Epithelial cell of esophagus (primary cell): ENCODE measurements at regions not wholly inside any gene's neighbourhood (a gene's known extent, or its start where the extent isn't known, plus 50 kb on each side); places are given as distances from the start of the nearest gene placed in this dataset.

ENCODE experiments used
- DNase-seq: peaks from one replicate; pipeline ENCODE4 v3.0.0; 2010; ENCODE audit warnings: low read depth
- H3K4me3 ChIP-seq: 2 replicates; pipeline ENCODE4 v1.5.1; 2011; ENCODE audit warnings: mild to moderate bottlenecking, low read length, control low read depth
- TF ChIP-seq, protein P1 (sequence below): IDR thresholded peaks from 2 replicates; pipeline ENCODE4 v1.5.1; 2011; ENCODE audit warnings: low read depth, mild to moderate bottlenecking, low read length, control low read depth, inconsistent platforms; ENCODE audit not compliant: insufficient read depth; ENCODE audit errors: missing control alignments

DNA sequence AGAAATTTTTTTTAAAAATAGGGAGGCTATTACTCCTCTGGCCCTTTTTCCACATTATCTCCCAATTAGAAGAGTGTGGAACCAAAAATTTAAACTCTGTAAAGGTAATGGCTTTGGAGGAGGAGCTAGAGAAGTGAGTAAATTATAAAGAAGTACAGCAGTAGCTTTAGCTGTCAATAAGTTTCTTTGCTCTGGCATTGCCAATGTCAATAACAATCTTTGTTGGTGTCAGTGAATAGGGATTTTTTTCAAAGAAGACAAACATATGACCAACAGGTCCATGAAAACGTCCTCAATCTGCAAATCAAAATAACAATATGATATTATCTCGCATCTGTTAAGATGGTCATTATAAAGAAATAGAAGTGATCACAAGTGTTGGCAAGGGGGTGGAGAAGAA, 227.1 kb upstream of the MBL2 start:
- DNase-seq: no peak
- no peak overlapping the region for H3K4me3 ChIP-seq
- TF ChIP-seq, protein P1, sequence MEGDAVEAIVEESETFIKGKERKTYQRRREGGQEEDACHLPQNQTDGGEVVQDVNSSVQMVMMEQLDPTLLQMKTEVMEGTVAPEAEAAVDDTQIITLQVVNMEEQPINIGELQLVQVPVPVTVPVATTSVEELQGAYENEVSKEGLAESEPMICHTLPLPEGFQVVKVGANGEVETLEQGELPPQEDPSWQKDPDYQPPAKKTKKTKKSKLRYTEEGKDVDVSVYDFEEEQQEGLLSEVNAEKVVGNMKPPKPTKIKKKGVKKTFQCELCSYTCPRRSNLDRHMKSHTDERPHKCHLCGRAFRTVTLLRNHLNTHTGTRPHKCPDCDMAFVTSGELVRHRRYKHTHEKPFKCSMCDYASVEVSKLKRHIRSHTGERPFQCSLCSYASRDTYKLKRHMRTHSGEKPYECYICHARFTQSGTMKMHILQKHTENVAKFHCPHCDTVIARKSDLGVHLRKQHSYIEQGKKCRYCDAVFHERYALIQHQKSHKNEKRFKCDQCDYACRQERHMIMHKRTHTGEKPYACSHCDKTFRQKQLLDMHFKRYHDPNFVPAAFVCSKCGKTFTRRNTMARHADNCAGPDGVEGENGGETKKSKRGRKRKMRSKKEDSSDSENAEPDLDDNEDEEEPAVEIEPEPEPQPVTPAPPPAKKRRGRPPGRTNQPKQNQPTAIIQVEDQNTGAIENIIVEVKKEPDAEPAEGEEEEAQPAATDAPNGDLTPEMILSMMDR: no peak

- H3K4me3 ChIP-seq: no peak overlapping the region
- TF ChIP-seq, protein P1: no peak
- no peak for DNase-seq
Observed at GRCh38 chr10:52999258-52999657, 226.7 kb upstream of the MBL2 start.

GRCh38 chr10:52997007-52997406, 224.4 kb upstream of the MBL2 start:
- TF ChIP-seq, protein P1: no peak
- H3K4me3 ChIP-seq: no peak overlapping the region
- no peak for DNase-seq

GRCh38 chr10:52994370-52994769, 221.8 kb upstream of the MBL2 start:
- DNase-seq: no peak
- TF ChIP-seq, protein P1: no peak
- no peak overlapping the region for H3K4me3 ChIP-seq

DNA sequence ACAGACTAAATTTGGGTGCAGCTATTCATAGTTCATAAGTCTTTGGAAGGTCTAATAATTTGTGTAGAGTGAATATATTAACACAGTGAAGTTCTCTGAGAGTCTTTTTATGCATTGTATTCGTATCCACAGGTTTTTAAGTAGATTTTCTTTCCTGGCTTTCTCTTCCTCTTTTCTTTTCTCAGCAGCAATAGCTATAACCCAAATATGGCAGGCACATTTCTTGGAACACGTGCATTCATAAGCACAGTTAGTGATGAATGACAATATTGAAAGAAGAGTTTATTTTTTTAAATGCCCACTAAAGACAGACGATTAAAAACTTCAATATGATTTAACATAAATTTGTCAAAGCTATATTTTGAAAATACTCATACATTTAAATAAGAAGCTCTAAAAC, 220.5 kb upstream of the MBL2 start:
- no peak overlapping the region for H3K4me3 ChIP-seq
- no peak for DNase-seq
- TF ChIP-seq, protein P1: no peak

GRCh38 chr10:52992567-52992966, 220.0 kb upstream of the MBL2 start:
- no peak for DNase-seq
- TF ChIP-seq, protein P1: no peak
- no peak overlapping the region for H3K4me3 ChIP-seq

GRCh38 chr10:52988923-52989322, 216.3 kb upstream of the MBL2 start:
- no peak overlapping the region for H3K4me3 ChIP-seq
- DNase-seq: no peak
- TF ChIP-seq, protein P1: no peak
